Head of caudate nucleus (tissue), 42 donors: ENCODE measurements at regions not wholly inside any gene's neighbourhood (a gene's known extent, or its start where the extent isn't known, plus 50 kb on each side); places are given as distances from the start of the nearest gene placed in this dataset.
A peak's percentile ranks its signal among the peaks of the same experiment; 100 is the strongest.

Source experiments
- DNase-seq, 42 donors: peaks; one replicate each; pipeline versions ENCODE4 v3.0.0 to v3.0.0-alpha.2; 2020 to 2021; ENCODE audit warnings: mixed read lengths in 7 of 42
- intact Hi-C: fragments of 100-400 bp; cut with DNase I; formaldehyde crosslinking; loops from one replicate; pipeline ENCODE4 v1.15.0; 2022

- intact Hi-C loops, result no loop called here
- no peak for DNase-seq
Observed at GRCh38 chr2:41736105-41736567, 311.7 kb upstream of the PKDCC start.

DNA sequence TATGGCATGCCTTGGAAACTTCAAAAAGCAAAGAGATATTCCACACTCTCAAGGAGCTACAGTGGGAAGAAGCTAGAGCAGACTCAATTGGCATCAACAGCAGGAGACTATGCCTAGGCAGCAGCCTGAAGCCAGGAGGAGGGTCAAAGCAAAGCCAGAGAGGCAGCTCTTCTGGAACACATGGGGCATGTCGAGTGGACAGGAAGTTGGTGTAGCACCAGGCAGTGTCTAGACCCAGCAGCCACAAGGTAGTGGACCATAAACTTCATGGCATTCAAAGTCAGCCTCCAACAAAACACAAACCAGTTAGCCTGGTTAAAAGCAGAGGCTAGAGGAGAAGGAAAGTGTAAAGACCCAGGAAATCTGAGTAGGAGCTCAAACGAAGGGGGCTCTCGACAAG is 311.2 kb upstream of the PKDCC start:
- no peak for DNase-seq
- intact Hi-C loops, result no loop called here

- DNase-seq, result no peak
- intact Hi-C loops, result no loop called here
Observed at GRCh38 chr2:41737888-41738287, 309.9 kb upstream of the PKDCC start.

DNA sequence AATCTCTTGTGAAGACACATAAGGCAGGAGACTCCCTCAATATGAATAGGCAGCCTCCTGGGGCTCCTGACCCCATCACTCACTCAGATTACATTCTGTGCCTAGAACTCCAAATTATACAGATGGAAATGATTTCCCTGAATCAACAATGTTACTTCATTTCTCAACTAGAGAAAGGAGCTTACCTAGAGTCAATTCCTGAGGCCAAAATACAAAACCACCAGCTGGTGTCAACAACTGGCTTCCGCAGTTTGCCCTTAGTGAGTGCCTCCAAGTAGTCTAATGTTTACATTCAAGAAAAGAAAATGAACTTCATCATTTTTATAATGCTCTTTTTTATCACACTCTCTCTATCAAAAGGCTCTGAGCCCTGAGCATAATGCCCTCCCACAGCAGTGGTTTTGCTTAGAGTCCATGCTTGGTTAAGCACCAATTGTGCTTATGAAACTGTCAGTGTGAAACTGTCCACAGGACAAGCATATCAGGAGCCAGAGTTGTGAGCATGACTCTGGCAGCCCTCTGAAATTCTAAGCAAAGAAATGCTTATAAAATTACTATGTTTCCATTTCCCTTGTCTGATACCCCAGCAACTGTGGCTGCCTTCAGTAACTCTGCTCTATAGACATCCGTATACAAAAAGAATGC is 305.7 kb upstream of the PKDCC start:
- DNase-seq, result no peak
- intact Hi-C loops, result no loop called here

- no peak for DNase-seq
- intact Hi-C loops, result no loop called here
Observed at GRCh38 chr2:41743324-41743723, 304.5 kb upstream of the PKDCC start.

DNA sequence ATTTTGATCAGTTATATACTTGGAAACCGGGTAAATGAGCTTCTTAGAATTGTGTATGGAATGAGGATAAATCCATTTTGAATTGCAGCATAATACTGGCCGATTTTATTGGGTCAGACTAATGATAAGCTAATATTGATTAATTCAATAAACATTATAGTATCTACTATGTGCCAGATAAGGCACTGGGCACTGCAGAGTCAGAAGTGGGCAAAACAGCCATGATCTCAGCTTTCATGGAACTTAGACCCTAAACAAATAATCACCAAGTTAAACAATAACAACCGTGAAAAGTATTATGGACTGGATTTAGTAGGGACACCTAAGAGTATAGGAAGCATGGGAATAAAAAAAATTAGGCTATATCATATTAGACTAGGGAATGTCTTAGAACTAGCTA is 297.0 kb upstream of the PKDCC start:
- intact Hi-C loops, result no loop called here
- no peak for DNase-seq

- intact Hi-C loops, result no loop called here
- peak in 28 of 42 donors; percentile 5 to 76 (median 20) for DNase-seq
Observed at GRCh38 chr2:41759880-41760279, 287.9 kb upstream of the PKDCC start.

GRCh38 chr2:41763141-41763540 is 284.7 kb upstream of the PKDCC start:
- intact Hi-C loops, result no loop called here
- no peak for DNase-seq

DNA sequence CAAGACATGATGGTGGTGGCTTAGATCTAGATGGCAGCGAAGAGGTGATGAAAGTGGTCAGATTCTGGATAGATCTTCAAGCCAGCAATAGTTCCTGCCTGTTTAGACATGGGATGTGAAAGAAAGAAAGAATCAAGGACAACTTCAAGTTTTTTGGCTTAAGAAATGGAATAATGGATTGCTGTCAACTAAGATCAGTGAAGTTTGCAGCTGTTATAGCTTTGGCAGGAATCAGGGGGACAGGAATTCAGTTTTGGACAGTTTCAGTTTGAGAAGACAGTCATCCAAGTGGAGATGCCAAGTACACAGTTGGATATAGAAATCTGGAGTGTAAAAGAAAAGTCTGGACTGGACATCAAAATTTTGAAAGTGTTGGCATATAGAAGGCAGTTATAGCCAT is 283.7 kb upstream of the PKDCC start:
- intact Hi-C loops, result no loop called here
- DNase-seq, result no peak

DNA sequence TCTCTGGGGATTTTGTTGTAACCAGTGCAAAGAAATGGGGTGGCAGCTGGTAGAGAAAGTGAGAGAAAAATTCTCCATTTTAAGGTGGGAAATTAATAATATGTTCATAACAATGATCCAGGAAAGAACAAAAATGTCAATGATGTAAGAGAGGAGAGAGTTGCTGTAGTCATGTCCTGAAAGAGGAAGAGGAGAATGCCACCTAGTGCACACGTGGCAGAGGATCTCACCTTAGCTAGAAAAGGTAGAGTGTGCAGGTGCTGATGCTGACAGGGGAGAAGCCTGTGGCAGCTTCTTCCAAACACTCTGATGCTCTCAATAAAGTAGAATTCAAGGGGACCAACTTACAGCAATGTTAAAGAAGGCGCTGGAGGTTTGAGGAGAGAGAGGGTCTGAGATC is 282.9 kb upstream of the PKDCC start:
- no peak for DNase-seq
- intact Hi-C loops, result no loop called here

DNA sequence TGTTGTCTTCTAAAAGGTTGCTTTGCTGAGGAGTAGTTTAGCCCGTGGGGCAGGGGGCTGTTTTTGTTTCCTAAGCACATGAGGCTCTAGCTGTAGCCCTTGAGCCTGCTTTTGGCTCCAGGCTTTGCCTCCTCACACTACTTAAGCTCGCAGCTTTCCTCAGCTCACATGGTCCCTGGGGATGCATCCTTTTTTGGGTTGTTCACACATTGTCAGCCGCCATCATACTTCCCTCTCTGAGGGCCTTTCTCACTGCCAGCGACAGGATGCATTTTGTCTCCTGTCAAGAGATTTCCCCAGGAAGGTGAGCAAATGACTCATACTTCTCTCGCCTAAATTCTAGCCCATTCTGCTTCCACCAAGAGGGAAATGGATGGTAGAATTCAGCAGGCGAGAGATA is 279.5 kb upstream of the PKDCC start:
- DNase-seq, result no peak
- intact Hi-C loops, result no loop called here

DNA sequence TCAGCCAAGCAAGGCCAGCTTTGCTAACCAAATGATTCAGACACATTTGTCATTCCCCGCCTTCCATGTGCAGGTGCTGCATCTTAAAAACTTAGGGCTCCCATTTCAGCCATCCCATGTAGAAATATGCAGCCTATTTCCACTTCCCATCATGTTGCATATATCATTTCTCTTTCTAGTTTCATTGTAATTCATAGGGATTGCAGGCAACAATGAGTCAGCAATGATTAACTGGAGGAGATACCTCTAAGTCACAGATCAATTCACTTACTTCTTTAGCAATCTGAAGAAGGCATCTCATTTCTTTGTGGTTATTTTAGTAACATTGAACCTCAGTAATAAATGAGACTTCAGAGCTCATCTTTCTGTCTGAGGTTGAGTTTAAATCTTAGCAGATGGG is 276.1 kb upstream of the PKDCC start:
- DNase-seq, result no peak
- intact Hi-C loops, result loop anchor here (10.0 kb wide), 1 partner anchor 1857 kb away; no protein-coding TSS in a partner anchor

GRCh38 chr2:41772697-41773096 is 275.1 kb upstream of the PKDCC start:
- no peak for DNase-seq
- intact Hi-C loops, result loop anchor here (10.0 kb wide), 1 partner anchor 1858 kb away; no protein-coding TSS in a partner anchor

GRCh38 chr2:41774011-41774605 is 273.7 kb upstream of the PKDCC start:
- no peak for DNase-seq
- intact Hi-C loops, result loop anchor here (10.0 kb wide), 1 partner anchor 1859 kb away; no protein-coding TSS in a partner anchor

DNA sequence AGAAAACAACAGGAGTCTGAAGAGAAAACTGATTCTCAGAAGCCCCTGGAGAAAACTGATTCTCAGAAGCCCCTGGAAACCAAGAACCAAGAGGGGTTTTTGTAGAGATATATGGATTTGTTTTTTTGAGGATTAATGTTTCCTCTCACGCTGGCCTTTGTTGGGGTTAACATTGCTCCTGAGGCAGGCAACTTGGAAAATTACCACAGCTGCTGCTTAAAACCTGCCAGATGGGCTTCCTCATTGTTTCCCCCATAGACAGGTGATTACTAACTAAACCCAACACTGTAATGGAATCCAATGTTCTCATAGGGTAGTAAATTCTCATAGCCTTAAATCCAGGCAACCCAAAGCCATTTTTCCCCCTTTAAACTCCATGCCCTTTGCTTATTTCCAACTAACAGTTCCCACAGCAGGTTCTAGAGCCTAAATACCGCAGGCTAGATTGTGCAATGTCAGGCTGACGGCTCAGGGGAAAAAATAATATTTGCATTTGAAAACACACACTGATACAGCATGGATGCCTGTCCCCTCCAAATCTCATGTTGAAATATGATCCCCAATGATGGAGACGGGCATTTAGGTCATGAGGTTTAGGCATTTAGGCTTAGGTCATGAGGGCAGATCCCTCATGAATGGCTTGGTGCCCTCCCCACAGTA is 272.3 kb upstream of the PKDCC start:
- no peak for DNase-seq
- intact Hi-C loops, result loop anchor here (10.0 kb wide), 1 partner anchor 1861 kb away; no protein-coding TSS in a partner anchor

DNA sequence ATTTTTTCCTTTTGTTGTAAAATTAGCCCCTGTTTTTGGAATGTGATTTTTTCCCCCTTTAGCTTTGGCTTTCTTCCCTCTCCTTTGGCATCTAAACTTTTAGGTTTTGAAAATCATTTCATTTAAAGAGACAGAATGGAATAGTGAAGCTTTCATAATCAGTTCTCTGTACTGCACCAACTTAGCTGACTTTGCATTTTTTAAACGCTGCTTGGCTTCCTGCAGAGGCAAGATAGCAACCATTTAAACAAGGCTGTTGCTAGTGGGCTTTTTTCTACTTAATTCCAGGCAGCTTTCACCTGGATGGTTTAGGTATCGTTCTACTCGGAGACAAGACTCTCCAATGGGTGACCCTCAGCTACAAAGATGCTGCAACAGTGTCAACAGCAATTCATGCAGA is 267.9 kb upstream of the PKDCC start:
- no peak for DNase-seq

GRCh38 chr2:41782306-41783158 is 265.3 kb upstream of the PKDCC start:
- DNase-seq, result peak in 33 of 42 donors; percentile 3 to 74 (median 41)

More for the DNA sequence above, 267.9 kb upstream of the PKDCC start:
- intact Hi-C loops, result loop anchor here (10.0 kb wide), 1 partner anchor 1865 kb away; no protein-coding TSS in a partner anchor

GRCh38 chr2:41784496-41784895 is 263.3 kb upstream of the PKDCC start:
- intact Hi-C loops, result no loop called here
- DNase-seq, result no peak

More at GRCh38 chr2:41782306-41783158, 265.3 kb upstream of the PKDCC start:
- intact Hi-C loops, result no loop called here

- intact Hi-C loops, result no loop called here
- no peak for DNase-seq
Observed at GRCh38 chr2:41785251-41786022, 262.4 kb upstream of the PKDCC start.
